GM23338 (cell line): ENCODE measurements at regions not wholly inside any gene's neighbourhood (a gene's known extent, or its start where the extent isn't known, plus 50 kb on each side); places are given as distances from the start of the nearest gene placed in this dataset.

Experiments used
- ATAC-seq: fragments of 200-7000 bp; cut with Tn5 transposase; 3 replicates; pipeline ENCODE4 v1.9.1; 2020
- DNase-seq: peaks from one replicate; pipeline ENCODE4 v3.0.0-alpha.2; 2015; ENCODE audit warnings: low spot score
- H2AFZ ChIP-seq: fragments of 200-600 bp; sonication (generic); 2 replicates; pipeline ENCODE4 v1.8.0; 2016; ENCODE audit warnings: antibody characterized with exemption, mild to moderate bottlenecking, moderate library complexity
- H3F3A ChIP-seq: fragments of 200-600 bp; sonication (generic); replicated peaks from 2 replicates; pipeline ENCODE4 v1.8.0; 2017; ENCODE audit warnings: antibody characterized with exemption, mixed run types, low read depth
- H3K27ac ChIP-seq: fragments of 200-600 bp; sonication (generic); 2 replicates; pipeline ENCODE4 v1.6.1; 2016; ENCODE audit warnings: low read depth
- H3K27me3 ChIP-seq: fragments of 200-600 bp; sonication (generic); 2 replicates; pipeline ENCODE4 v1.8.0; 2016; ENCODE audit warnings: mild to moderate bottlenecking, mixed run types, moderate library complexity; ENCODE audit not compliant: insufficient read depth
- H3K36me3 ChIP-seq: fragments of 200-600 bp; sonication (generic); 2 replicates; pipeline ENCODE4 v1.8.0; 2016; ENCODE audit warnings: mild to moderate bottlenecking; ENCODE audit not compliant: insufficient read depth
- H3K4me1 ChIP-seq: fragments of 200-600 bp; sonication (generic); 2 replicates; pipeline ENCODE4 v1.8.0; 2016; ENCODE audit warnings: mild to moderate bottlenecking, moderate library complexity; ENCODE audit not compliant: insufficient read depth
- H3K4me2 ChIP-seq: fragments of 200-600 bp; sonication (generic); 2 replicates; pipeline ENCODE4 v1.7.1; 2017; ENCODE audit warnings: mixed run types
- H3K4me3 ChIP-seq: fragments of 200-600 bp; sonication (generic); 2 replicates; pipeline ENCODE4 v1.6.1; 2016; ENCODE audit warnings: mixed run types
- H3K79me2 ChIP-seq: fragments of 200-600 bp; sonication (generic); replicated peaks from 2 replicates; pipeline ENCODE4 v1.8.0; 2017; ENCODE audit warnings: mild to moderate bottlenecking; ENCODE audit not compliant: insufficient read depth
- H3K9me2 ChIP-seq: fragments of 200-600 bp; sonication (generic); 2 replicates; pipeline ENCODE4 v1.8.0; 2017; ENCODE audit not compliant: insufficient read depth
- H4K20me1 ChIP-seq: fragments of 200-600 bp; sonication (generic); replicated peaks from 2 replicates; pipeline ENCODE4 v1.8.0; 2017; ENCODE audit warnings: mild to moderate bottlenecking; ENCODE audit not compliant: insufficient read depth
- H3K27ac Mint-ChIP-seq: 2 replicates; pipeline ENCODE4 v1.8.0; 2020; ENCODE audit warnings: inconsistent platforms, mild to moderate bottlenecking, moderate library complexity, mixed read lengths
- H3K27me3 Mint-ChIP-seq: 3 replicates; pipeline ENCODE4 v1.8.0; 2022; ENCODE audit warnings: low read depth, mild to moderate bottlenecking, moderate library complexity, mixed read lengths, inconsistent platforms; ENCODE audit not compliant: insufficient read depth, poor library complexity
- H3K36me3 Mint-ChIP-seq: 3 replicates; pipeline ENCODE4 v1.8.0; 2021; ENCODE audit warnings: low read depth, mild to moderate bottlenecking, inconsistent platforms, moderate library complexity, mixed read lengths
- H3K4me1 Mint-ChIP-seq: 3 replicates; pipeline ENCODE4 v1.8.0; 2020; ENCODE audit warnings: mild to moderate bottlenecking, inconsistent platforms, mixed read lengths
- H3K4me3 Mint-ChIP-seq: 3 replicates; pipeline ENCODE4 v1.8.0; 2021; ENCODE audit warnings: moderate library complexity, mild to moderate bottlenecking, inconsistent platforms, mixed read lengths
- H3K9me3 Mint-ChIP-seq: 3 replicates; pipeline ENCODE4 v1.8.0; 2020; ENCODE audit warnings: moderate library complexity, mild to moderate bottlenecking, inconsistent platforms, mixed read lengths
- NANOG ChIP-seq: IDR thresholded peaks from 2 replicates; pipeline ENCODE4 v1.6.1; 2016; ENCODE audit warnings: antibody characterized with exemption, borderline replicate concordance
- ZNF331 ChIP-seq: fragments of 250-450 bp; sonication (Bioruptor Pico); IDR thresholded peaks from 2 replicates; pipeline ENCODE4 v1.5.0; 2020; ENCODE audit warnings: low read depth, mild to moderate bottlenecking, moderate library complexity
- TF ChIP-seq, protein P1 (sequence below): fragments of 250-450 bp; sonication (Bioruptor Pico); IDR thresholded peaks from 2 replicates; pipeline ENCODE4 v1.5.0; 2020; ENCODE audit warnings: mild to moderate bottlenecking, moderate library complexity

DNA sequence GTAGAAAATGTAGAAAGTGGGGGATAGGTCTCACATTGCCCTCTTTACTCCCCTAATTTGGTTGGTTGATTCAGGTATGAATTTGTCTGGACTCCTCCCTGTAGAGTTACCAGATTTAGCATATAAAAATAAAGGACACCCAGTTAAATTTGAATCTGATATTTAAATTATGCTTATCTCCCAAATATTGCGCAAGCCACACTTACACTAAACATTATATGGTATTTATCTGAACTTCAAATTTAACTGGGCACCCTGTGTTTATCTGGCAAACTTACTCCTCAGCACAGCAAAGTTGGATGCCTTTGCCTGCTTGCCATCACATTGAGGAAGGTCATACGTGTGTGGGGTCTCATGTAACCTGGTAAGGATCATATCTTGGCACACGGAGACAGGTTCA, 882.4 kb upstream of the FAM98A start (continued):
- TF ChIP-seq, protein P1, sequence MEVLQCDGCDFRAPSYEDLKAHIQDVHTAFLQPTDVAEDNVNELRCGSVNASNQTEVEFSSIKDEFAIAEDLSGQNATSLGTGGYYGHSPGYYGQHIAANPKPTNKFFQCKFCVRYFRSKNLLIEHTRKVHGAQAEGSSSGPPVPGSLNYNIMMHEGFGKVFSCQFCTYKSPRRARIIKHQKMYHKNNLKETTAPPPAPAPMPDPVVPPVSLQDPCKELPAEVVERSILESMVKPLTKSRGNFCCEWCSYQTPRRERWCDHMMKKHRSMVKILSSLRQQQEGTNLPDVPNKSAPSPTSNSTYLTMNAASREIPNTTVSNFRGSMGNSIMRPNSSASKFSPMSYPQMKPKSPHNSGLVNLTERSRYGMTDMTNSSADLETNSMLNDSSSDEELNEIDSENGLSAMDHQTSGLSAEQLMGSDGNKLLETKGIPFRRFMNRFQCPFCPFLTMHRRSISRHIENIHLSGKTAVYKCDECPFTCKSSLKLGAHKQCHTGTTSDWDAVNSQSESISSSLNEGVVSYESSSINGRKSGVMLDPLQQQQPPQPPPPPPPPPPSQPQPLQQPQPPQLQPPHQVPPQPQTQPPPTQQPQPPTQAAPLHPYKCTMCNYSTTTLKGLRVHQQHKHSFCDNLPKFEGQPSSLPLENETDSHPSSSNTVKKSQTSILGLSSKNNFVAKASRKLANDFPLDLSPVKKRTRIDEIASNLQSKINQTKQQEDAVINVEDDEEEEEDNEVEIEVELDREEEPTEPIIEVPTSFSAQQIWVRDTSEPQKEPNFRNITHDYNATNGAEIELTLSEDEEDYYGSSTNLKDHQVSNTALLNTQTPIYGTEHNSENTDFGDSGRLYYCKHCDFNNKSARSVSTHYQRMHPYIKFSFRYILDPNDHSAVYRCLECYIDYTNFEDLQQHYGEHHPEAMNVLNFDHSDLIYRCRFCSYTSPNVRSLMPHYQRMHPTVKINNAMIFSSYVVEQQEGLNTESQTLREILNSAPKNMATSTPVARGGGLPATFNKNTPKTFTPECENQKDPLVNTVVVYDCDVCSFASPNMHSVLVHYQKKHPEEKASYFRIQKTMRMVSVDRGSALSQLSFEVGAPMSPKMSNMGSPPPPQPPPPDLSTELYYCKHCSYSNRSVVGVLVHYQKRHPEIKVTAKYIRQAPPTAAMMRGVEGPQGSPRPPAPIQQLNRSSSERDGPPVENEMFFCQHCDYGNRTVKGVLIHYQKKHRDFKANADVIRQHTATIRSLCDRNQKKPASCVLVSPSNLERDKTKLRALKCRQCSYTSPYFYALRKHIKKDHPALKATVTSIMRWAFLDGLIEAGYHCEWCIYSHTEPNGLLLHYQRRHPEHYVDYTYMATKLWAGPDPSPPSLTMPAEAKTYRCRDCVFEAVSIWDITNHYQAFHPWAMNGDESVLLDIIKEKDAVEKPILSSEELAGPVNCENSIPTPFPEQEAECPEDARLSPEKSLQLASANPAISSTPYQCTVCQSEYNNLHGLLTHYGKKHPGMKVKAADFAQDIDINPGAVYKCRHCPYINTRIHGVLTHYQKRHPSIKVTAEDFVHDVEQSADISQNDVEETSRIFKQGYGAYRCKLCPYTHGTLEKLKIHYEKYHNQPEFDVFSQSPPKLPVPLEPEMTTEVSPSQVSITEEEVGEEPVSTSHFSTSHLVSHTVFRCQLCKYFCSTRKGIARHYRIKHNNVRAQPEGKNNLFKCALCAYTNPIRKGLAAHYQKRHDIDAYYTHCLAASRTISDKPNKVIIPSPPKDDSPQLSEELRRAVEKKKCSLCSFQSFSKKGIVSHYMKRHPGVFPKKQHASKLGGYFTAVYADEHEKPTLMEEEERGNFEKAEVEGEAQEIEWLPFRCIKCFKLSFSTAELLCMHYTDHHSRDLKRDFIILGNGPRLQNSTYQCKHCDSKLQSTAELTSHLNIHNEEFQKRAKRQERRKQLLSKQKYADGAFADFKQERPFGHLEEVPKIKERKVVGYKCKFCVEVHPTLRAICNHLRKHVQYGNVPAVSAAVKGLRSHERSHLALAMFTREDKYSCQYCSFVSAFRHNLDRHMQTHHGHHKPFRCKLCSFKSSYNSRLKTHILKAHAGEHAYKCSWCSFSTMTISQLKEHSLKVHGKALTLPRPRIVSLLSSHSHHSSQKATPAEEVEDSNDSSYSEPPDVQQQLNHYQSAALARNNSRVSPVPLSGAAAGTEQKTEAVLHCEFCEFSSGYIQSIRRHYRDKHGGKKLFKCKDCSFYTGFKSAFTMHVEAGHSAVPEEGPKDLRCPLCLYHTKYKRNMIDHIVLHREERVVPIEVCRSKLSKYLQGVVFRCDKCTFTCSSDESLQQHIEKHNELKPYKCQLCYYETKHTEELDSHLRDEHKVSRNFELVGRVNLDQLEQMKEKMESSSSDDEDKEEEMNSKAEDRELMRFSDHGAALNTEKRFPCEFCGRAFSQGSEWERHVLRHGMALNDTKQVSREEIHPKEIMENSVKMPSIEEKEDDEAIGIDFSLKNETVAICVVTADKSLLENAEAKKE (CRISPR knock-in tag): no peak
- TF ChIP-seq ZNF331 (CRISPR knock-in tag) (no peak), NANOG (no peak)

DNA sequence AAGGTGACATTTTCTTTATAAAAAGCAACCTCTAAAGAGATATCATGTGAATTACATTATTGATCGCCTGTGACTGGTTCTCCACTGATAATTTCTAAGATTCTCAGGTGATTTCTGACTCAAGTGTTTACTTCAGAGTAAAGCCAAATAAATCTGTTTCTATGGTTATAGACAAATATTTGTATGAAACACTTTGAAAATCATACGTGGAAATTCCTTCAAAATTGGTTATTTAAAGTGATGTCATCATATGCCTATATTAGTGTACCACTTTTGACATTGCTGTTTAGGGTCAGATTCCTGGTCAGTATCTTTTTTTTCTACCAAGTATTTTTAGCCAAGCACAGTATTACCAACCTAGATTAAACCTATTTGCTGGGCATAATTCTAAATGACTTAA, 881.3 kb upstream of the FAM98A start:
- Histone ChIP-seq H3K27ac (no peak overlapping the region), H3K27me3 (no peaks in the 10 kb centered on the region), H3K4me3 (no peak overlapping the region), H3K79me2 (no peaks in the 10 kb centered on the region), H2AFZ (no peak overlapping the region), H3F3A (no peaks in the 10 kb centered on the region), H3K4me1 (no peaks in the 10 kb centered on the region), H3K4me2 (no peak overlapping the region), H4K20me1 (no peaks in the 10 kb centered on the region), H3K9me2 (0 out of 2 replicates have a peak, but pooled peaks cover 3% of the 10 kb centered on the region), H3K36me3 (no peaks in the 10 kb centered on the region)
- H3K36me3 Mint-ChIP-seq: no peaks in the 10 kb centered on the region
- H3K4me3 Mint-ChIP-seq: no peak overlapping the region
- ATAC-seq (no peak), DNase-seq (no peak)
- no peak overlapping the region for H3K27ac Mint-ChIP-seq
- H3K4me1 Mint-ChIP-seq: no peaks in the 10 kb centered on the region
- H3K27me3 Mint-ChIP-seq: no peaks in the 10 kb centered on the region
- H3K9me3 Mint-ChIP-seq: no peaks in the 10 kb centered on the region
- TF ChIP-seq, protein P1 (CRISPR knock-in tag): no peak
- TF ChIP-seq ZNF331 (CRISPR knock-in tag): no peak
